ENCODE measurements at regions not wholly inside any gene's neighbourhood (a gene's known extent, or its start where the extent isn't known, plus 50 kb on each side); places are given as distances from the start of the nearest gene placed in this dataset.

GRCh38 chr5:144638787-144639186 lies 468.1 kb downstream of the KCTD16 start:
- TF ChIP-seq CTCF (IDR thresholded peaks at IDR 0.05) = no peak
- TF ChIP-seq POLR2A (IDR thresholded peaks at IDR 0.05) = no peak

Measured in esophagus squamous epithelium (tissue), 4 donors.